ENCODE measurements at regions not wholly inside any gene's neighbourhood (a gene's known extent, or its start where the extent isn't known, plus 50 kb on each side); places are given as distances from the start of the nearest gene placed in this dataset.

- no peaks in the 10 kb centered on the region for H3K79me2 ChIP-seq (ENCODE audit: insufficient read depth, low read length)
- no peaks in the 10 kb centered on the region for H3K23me2 ChIP-seq (ENCODE audit: insufficient read length, low read depth, low read length, poor library complexity, severe bottlenecking)
- DNase-seq, result no peak
- no peak overlapping the region for H4K91ac ChIP-seq (ENCODE audit: insufficient read length, low read depth, low read length)
- H3K9me3 ChIP-seq (ENCODE audit: control insufficient read depth, low read depth, low read length), result no peaks in the 10 kb centered on the region
- TF ChIP-seq CTCF (conservative IDR thresholded peaks at IDR 0.05), result no peak
- H3K18ac ChIP-seq (ENCODE audit: insufficient read length, low read depth, low read length), result no peak overlapping the region
- no peak overlapping the region for H2BK12ac ChIP-seq (ENCODE audit: insufficient read length, low read depth, low read length)
- no peak overlapping the region for H3K4me3 Mint-ChIP-seq
- no CpG with 5 or more reads among the region's 3 CpGs for WGBS (ENCODE audit: extremely low coverage, insufficient read length, low lambda C conversion rate)
- no peak overlapping the region for H3K27ac Mint-ChIP-seq
- H3K14ac ChIP-seq (ENCODE audit: insufficient read depth, low read length), result no peak overlapping the region
- no peak overlapping the region for H2AK5ac ChIP-seq (ENCODE audit: insufficient read length, low read length)
- H3K36me3 Mint-ChIP-seq (ENCODE audit: insufficient read depth in 1 of 3, low read depth in 3 of 3), result no peaks in the 10 kb centered on the region
- H2BK120ac ChIP-seq (ENCODE audit: low read depth, low read length, poor library complexity, severe bottlenecking), result no peak overlapping the region
- H4K8ac ChIP-seq (replicated peaks; ENCODE audit: insufficient read length, low read depth, low read length), result no peak overlapping the region
- H3K56ac ChIP-seq (ENCODE audit: insufficient read length, low read depth, low read length), result no peak overlapping the region
- no peak overlapping the region for H2BK5ac ChIP-seq (ENCODE audit: insufficient read length, low read length)
- H3K4me1 Mint-ChIP-seq, result peaks cover 0 to 2% of the 10 kb centered on the region in 2 experiments; a peak in 2 of 4 replicates
- no peaks in the 10 kb centered on the region for H3K27me3 ChIP-seq (ENCODE audit: insufficient read depth, low read length)
- H3K79me1 ChIP-seq (ENCODE audit: insufficient read depth, low read depth, low read length, poor library complexity, severe bottlenecking), result no peaks in the 10 kb centered on the region
- H2AFZ ChIP-seq (ENCODE audit: low read length), result no peak overlapping the region
- no peak overlapping the region for H2BK20ac ChIP-seq (ENCODE audit: low read depth, low read length, poor library complexity, severe bottlenecking)
- no peak overlapping the region for H2BK15ac ChIP-seq (ENCODE audit: low read depth, low read length)
- H4K5ac ChIP-seq (ENCODE audit: insufficient read length, low read depth, low read length), result no peak overlapping the region
- H3T11ph ChIP-seq (ENCODE audit: low read length), result no peak overlapping the region
- H3K9ac ChIP-seq (ENCODE audit: extremely low read depth, insufficient read length, low read length), result no peak overlapping the region
- H3K27ac ChIP-seq (ENCODE audit: insufficient read length, low read depth, low read length), result no peak overlapping the region
- H3K4ac ChIP-seq (ENCODE audit: low read depth, low read length), result no peak overlapping the region
- H3K4me2 ChIP-seq (ENCODE audit: insufficient read depth, insufficient read length, low read length), result no peak overlapping the region
- no peak overlapping the region for H3K23ac ChIP-seq (ENCODE audit: insufficient read length, low read depth, low read length)
- no peaks in the 10 kb centered on the region; a peak in 1 of 5 replicates for H3K9me3 Mint-ChIP-seq
- no peaks in the 10 kb centered on the region for H3K4me1 ChIP-seq (ENCODE audit: insufficient read depth, low read length)
- no peaks in the 10 kb centered on the region for H3K27me3 Mint-ChIP-seq (ENCODE audit: low read depth)
- H4K20me1 ChIP-seq (ENCODE audit: control insufficient read depth, insufficient read depth, insufficient read length), result no peaks in the 10 kb centered on the region
These were observed 227.1 kb upstream of the DDHD1 start for GRCh38 chr14:53380052-53380866.
